Muscle of back (tissue), 3 donors: ENCODE measurements at regions not wholly inside any gene's neighbourhood (a gene's known extent, or its start where the extent isn't known, plus 50 kb on each side); places are given as distances from the start of the nearest gene placed in this dataset.

Experiments
- DNase-seq, 3 donors: peaks; one replicate each; pipeline versions ENCODE4 v3.0.0 to v3.0.0-alpha.2; 2013

DNA sequence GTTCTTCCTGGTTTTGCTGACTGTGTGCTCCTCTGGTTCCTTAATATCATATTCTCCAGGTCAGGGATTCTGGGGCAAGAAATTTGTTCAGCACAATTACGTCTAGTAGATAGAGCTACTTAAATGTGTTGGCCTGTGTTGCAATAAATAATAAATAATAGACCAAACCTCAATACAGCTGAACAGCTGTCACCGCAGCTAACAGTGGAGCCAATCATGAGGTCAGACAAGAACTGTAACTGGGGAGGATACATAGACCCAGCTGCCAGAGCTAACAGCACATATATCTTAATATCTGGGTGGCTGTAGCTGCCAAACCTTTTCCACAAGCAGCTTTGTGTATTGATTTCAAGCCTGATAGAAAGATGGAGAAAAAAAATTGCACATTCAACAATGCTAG is 1596.3 kb upstream of the PCDH20 start:
- DNase-seq, result peak; percentile 47 to 75 (median 54)

DNA sequence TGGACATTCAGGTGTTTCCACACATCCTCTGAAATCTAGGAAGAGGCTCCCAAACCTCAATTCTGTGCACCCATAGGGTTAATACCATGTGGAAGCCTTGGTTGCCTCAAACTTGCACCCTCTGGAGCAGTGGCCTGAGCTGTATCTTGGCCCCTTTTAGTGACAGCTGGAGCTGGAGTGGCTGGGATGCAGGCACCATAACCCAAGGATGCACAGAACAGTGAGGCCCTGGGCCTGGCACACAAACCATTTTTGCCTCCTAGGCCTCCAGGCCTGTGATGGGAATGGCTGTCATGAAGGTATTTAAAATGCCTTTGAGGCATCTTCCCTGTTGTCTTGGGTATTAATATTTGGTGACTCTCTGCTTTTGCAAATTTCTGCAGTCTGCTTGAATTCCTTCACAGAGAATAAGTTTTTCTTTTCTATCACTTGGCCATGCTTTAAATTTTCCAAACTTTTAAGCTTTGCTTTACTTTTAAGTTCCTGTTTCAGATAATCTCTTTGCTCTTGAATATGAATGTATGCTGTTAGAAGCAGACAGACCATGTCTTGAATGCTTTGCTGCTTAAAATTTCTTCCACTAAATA is 1594.5 kb upstream of the PCDH20 start:
- no peak for DNase-seq

DNA sequence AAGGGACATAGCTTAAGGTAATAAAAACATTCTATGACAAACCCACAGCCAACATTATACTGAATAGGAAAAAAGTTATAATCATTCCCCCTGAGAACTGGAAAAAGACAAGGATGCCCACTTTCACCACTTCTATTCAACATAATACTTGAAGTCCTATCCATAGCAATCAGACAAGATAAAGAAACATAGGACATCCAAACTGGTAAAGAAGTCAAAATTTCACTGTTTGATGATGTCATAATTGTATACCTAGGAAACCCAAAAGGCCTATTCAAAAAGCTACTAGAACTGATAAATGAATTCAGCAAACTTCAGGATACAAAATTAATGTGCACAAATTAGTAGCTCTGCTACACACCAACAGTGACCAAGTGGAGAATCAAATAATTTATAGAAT is 1590.0 kb upstream of the PCDH20 start:
- no peak for DNase-seq

DNA sequence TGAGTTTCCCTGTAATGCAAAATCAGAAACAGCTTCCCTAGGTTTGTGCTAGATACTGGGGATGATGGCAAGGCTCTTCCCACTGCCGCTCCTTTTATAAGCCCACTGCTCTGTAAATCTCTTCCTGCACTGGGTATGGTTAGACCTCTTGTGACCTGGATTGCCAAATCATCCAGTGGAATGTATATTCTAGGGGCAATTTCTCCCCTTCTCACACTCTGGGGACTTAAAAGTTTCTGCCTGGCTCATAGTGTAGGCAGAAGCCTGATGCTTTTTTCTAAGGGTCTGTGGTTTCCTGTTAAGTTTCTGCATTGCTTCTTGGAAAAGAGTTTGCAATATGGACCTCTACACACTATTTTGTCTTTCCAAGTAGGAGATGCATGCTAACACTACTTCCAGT is 1582.0 kb upstream of the PCDH20 start:
- DNase-seq, result no peak

DNA sequence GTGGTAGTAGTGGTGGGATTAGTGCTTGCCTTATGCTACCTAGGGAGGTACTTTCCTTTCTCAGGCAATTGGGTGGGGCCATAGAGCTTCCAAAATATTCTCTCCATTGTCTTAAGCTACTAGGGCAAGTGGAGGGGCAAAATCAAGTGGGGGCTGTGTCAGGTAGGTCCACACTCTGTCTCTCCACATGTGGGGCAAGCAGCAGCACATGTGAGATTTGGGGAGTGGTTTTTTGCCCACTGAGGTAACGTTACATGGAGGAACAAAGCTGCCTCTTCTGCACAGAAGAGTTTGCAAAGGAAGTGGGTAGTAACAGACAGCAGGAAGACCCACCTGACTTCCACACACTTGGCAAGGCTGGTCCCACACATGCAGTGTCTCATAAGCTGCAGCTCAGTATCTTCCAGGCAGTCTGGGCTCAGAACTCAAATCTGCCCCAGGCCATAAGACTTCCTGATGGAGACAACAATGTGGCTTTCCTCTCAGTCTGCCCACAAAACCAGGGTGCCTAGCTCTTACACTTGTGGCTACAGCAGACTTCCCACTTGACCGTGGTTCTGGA is 1581.5 kb upstream of the PCDH20 start:
- no peak for DNase-seq

DNA sequence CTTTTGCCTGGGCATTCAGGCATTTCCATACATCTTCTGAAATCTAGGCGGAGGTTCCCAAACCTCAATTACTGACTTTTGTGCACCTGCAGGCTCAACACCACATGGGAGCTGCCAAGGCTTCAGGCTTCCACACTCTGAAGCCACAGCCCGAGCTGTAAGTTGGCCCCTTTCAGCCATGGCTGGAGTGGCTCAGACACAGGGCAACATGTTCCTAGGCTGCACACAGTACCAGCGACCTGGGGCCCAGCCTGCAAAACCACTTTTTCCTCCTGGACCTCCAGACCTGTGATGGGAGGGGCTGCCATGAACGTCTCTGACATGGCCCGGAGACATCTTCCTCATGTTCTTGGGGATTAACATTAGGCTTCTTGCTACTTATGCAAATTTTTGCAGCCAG is 1558.2 kb upstream of the PCDH20 start:
- DNase-seq, result no peak

DNA sequence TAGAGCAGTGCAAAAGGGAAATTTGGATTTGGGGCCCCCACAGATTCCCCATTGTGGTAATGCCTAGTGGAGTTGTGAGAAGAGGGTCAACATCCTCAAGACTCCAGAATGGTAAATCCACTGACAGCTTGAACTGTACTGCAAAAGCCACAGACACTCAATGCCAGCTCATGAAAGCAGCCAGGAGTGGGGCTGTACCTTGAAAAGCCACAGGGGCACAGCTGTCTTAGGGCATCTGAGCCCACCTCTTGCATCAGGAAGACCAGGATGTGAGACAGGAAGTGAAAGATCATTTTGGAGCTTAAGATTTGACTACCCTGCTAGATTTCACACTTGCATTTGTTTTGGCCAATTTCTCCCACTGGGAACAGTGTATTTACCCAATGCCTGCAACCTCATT is 1548.9 kb upstream of the PCDH20 start:
- DNase-seq, result no peak

DNA sequence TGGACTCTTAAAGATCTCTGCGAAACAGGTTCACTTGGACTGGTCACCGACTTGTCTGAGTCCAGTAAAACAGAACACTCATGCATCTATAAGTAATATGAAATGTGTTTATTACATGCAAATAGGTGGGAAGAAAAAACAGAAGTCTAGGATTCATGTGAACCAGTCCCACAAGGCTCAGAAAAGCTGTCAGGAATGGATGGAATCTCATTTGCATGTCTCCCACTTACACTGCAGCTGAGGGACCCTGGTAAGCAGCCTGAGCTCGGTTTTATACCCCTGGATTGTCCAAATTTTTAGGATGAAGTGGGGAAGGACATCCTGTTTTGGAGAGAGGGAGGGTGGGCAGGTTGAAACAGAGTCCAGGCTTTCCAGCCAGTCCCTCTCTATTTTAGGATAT is 1545.1 kb upstream of the PCDH20 start:
- DNase-seq, result no peak

DNA sequence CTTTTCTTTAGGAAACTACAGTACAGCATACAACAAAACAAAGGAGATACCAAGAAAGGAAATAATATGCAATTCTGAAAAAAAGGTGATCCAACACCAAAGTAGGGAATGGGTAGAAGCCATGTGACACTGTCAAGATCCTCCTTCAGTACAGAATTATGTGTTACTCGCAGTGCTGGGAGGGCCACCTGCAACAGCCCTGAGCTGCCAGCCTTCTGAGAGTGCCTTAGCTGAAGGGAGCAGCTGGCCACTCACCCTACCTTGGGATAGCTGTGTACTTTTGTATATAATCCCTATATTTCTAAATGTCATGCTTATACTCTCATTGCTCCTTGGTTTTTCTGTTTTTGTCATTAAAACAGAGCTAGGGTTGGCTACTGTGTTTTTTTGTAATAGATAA is 1518.2 kb upstream of the PCDH20 start:
- no peak for DNase-seq

DNA sequence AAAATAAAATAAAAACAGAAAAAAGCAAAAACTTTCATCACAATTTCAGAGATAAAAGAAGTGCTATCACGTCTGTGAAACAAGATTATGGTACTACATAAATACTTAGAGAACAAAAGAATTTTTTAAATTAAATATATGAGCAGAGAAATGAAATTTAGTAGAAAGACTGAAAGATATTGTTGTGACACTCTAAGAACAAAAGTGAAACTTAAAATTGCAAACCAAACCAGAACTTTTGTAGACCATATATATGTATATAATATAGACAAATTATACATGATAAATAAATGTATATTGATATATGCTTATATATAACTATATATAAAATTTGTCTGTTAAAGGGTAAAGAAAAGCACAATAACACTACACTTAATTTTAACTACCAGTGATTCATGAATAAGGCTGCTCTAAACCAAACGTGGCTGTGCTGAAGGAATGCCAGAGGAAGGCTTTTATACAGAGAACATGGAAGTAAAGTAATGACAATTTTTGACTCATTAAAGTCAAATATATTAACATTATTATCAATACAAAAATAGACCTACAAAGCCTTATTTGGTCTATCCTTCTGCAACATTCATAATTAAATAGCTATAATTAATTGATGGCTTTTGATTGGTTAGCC is 1516.7 kb upstream of the PCDH20 start:
- no peak for DNase-seq

DNA sequence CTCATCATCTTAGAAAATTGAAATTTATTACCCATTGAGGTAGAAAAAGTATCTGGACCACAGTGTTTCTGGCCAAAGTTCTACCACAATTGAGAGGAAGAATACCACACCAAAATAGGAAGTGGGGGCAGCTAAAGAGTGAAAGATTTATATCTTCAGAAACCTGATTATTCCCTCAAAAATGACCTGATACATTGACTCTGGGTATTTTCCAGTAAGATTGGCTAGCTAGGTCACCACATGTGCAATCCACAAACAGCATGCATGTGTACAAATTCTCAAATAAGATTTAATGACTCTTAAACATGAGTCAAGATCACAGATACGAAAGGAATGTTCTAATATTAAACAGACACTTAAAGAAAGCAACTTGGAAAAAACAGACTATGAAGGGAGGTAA is 1516.2 kb upstream of the PCDH20 start:
- DNase-seq, result peak in 2 of 3 donors; percentile 7 to 25

DNA sequence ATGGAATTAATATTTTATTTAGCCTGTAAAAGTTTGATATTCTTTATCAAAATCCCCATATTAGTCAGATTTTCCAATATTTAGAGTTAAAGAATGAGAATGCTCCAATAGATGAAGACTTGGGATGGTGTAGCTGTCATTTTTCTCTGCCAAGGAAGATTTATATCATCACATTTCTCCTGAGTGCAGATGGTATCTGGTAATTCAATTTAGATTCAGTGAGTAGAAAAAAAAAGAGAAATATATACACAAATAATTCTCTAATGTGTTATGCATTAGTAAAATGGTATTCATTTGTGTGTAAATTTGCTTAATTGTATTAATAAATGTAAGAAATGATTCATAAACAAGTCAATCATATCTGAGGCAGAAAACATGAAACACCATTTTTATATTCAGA is 1508.7 kb upstream of the PCDH20 start:
- DNase-seq, result no peak

DNA sequence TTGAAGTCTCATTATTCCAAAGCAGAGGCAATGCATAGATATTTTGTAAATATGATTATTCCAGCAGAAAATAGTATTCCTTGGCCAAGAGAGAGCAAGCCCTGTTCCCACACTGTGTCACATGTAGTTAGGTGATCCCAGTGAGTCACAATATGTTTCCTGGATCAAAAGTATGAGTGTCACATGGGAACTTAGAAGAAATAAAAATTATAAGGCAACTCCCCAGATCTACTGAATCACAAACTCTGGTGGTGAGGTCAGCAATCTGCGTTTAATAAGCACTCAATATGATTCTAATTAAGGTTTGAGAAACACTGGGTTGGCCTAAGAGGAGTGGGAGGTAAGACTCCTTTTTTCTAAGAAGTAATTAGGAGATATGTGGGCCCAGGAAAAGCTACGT is 1504.5 kb upstream of the PCDH20 start:
- no peak for DNase-seq

DNA sequence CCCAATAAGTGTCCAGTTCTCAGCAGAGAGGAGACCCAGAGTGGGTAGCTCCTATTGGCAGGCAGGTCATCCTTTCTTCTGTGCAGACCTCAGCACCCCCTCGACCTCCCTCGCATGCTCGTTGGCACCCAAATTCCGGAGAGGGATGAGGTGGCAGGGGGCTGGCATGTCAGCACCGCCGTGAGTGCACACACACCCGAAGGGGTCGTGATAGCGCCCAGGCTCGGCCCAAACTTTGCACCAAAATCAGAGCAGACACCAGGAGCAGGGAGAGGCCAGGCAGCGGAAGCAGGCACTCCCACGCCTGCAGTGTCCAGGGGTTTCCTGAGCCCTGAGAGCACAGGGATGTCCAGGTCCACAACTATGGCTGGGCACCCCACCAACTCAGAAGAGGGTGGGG is 1503.8 kb upstream of the PCDH20 start:
- DNase-seq, result no peak

DNA sequence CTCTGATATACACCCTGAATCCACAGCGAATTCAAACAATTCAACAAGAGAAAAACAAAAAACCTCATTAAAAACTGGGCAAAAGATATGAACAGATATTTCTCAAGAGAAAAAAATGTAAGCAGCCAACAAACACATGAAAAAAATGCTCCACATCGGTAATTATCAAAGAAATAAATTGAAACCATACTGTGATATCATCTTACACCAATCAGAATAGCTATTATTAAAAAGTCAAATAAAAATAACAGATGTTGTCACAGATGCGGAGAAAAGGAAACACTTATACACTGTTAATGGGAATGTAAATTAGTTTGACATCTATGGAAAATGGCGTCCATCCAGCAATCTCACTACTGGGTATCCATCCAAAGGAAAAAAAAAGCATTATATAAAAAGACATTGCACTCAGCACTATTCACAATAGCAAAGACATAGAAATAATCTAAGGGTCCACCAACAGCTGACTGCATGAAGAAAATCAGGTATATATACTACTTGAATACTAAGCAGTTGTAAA is 1495.0 kb upstream of the PCDH20 start:
- peak; percentile 9 to 59 (median 38) for DNase-seq

DNA sequence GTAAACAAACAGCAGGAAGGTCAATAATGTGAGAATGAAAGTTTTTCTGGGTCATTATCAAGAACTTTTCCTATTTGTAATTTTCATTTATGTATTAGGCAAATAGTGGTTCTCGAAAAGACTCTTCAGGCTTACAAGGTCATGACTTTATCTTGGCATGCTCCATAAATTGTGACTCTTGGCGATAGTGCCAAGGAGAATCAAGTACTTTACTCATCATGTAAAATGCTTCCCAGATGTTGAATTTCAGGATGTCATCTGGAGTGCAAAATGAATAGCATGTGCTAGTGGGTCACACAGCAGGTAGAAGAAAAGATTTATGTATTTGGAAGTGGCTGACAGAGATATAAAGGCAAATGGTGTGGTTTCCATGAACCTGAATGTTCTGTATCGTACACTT is 1492.7 kb upstream of the PCDH20 start:
- peak in 2 of 3 donors; percentile 10 to 18 for DNase-seq

DNA sequence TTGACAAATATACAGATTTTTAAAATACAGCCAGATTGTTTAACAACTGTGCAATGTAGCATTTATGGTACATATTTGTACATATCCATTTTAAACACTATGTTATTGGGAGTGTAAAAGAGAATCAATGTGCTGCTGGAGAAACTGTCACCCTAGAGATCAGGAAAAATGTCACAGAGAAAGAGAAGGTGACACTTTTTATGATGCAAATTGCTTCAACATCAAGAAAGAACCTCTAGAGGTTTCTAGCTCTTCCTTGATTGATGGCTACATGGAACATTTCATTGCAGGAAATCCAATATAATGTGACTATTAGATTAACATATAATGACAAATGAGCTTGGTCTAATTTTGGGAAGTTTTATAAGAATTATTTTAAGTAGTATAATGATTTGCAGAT is 1491.2 kb upstream of the PCDH20 start:
- DNase-seq, result no peak

DNA sequence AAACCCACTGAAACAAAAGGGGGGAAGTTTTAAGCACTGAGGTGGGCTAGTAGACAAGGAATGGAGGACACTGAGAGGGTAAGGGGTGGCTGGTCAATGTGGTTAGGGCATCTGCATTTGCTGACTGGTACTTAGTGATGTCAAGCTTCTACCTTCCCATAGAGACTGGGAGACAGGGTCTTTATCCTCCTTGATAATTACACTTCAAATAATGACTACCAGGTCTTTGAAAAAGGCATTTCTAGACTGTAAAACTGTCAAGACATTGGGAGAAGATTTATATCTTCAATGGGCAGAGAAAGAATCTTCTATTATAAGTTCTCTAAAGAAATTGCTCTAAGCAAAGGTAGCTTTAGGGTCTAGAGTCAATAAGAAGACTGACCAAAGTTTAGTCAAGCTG is 1490.8 kb upstream of the PCDH20 start:
- no peak for DNase-seq

DNA sequence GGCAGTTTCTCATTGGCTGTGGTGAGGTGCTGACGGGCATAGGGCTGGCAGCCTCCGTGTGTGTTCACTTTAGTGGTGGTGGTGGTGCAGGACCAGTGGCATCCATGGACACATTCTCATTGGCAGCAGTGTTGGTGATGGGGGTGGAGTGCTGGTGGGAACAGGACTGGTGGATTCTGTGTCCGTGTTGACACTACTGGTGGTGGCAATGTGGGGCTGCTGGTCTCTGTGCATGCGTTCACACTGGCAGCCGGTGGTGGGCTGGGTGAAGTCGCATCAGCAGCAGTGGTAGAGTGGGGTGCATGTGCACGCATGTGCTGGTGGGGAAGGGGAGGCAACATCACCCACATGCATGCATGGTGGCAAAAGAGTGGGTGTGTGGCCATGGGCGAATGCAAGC is 1471.4 kb upstream of the PCDH20 start:
- no peak for DNase-seq

DNA sequence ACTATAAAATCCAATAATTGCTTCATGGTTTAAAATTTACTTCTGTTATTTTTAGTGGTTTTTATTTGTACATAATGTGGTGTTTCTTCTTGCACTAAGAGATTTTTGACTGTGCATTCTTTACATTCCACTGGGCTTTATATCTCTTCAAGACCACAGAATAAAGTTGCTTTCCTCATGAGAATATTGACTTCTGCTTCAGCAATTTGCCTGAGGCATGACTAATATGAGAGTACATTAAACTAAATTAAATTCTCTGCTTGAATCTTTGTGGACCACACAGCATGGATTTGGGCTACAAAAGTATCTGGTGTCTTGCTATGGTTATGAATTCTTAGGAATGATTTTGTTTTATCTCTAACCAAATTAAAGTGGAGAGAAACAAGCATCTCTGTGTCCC is 1463.4 kb upstream of the PCDH20 start:
- DNase-seq, result peak in 2 of 3 donors; percentile 7 to 49

DNA sequence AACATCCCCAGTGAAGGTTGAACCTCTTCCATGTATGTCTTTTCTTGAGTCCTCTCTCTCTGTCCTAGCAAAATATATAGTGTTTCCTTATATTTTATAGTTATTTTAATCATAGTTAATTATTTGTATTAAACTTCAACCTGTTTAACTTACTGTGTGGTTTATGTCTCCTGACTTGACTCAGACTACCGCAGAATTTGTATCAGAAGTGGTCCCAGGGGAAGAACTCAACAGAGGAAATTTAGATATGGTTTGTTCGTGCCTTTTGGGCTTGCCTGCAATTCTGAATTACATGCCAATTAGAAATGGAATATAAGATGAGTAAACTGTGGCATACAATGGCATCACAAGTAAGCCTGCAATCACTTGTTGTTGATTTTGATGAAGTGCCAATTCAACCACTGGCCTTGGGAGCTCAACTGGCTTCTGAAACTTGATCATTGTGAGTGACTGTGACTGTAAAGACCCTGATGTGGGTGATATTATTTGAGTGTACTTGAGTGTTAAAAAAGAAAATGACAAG is 1459.5 kb upstream of the PCDH20 start:
- DNase-seq, result no peak

DNA sequence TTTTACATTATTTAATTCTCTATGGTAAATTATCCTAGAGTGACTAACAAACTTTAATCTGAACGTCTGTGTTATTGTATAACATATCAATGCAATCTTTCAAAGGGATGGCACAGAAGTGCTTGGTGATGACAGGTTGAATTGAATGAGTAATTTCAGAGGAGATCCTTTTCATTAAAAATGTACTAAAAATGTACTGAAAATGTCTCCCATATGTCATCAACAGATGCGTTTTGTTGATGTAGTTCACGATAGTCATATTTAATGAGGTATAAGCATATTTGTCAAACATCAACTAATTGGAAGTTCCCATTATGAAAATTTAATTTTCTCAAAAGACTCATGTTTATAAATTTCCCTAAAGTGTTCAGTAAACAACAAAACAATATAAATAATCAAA is 1434.7 kb upstream of the PCDH20 start:
- no peak for DNase-seq

DNA sequence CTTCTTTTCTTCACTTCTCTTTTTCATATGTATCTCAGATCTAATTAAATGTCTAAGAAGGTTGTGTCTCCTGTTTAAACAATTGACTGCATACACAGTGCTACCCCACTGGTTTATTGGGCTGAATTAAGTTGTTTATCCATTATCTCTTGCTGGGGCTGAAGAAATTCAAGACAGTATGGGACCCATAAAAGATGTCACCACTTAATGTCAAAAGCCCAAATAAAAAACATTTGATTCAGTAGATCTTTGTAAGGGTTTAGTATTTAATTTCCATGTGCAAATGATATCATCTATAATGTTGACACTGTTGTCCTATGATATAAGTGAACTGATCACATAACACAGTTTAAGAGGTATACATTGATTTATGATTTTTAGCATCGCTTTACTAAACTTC is 1431.9 kb upstream of the PCDH20 start:
- no peak for DNase-seq

DNA sequence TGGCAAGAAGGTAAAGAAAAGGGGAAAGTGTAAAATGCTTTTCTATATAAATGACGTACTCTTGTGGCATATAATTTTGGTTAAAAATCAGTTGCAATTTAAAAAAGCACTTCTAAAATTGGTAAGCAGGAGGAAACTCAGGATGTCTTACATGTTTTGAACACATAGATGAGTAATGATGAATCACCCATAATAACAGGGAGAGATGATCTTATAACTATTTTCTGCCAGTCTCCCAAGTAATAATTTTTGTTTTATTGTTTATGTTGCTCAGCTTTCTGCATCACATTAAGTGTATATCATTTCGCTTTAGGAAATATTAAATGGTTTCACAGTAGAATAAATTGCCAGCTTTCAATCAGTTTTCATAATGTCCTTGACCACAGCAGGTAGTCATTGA is 1430.7 kb upstream of the PCDH20 start:
- DNase-seq, result no peak
